Stimulated activated CD4-positive, alpha-beta T cell treated with anti-CD3 and anti-CD28 coated beads, TNF-alpha, amount 100 ng/mL, for 48 hours (primary cell): ENCODE measurements at regions not wholly inside any gene's neighbourhood (a gene's known extent, or its start where the extent isn't known, plus 50 kb on each side); places are given as distances from the start of the nearest gene placed in this dataset.
"Not testable (repeated sequence)": the region's sequence is repeated elsewhere in the genome, so short reads cannot be mapped to it uniquely, and the experiment has no call there.

ENCODE experiments used
- DNase-seq, 3 donors: peaks; one replicate each; pipeline ENCODE4 v3.0.0-alpha.2; 2020; ENCODE audit warnings: low read depth in 3 of 3

- DNase-seq: no peak
Observed at GRCh38 chr16:22653876-22654275, 143.2 kb downstream of the NPIPB5 start.

GRCh38 chr16:22656573-22656972 is 145.9 kb downstream of the NPIPB5 start:
- DNase-seq: not testable (repeated sequence)

GRCh38 chr16:22659933-22660332 is 149.2 kb downstream of the NPIPB5 start:
- DNase-seq: no peak

- no peak for DNase-seq
Observed at GRCh38 chr16:22660441-22661160, 149.9 kb downstream of the NPIPB5 start.

DNA sequence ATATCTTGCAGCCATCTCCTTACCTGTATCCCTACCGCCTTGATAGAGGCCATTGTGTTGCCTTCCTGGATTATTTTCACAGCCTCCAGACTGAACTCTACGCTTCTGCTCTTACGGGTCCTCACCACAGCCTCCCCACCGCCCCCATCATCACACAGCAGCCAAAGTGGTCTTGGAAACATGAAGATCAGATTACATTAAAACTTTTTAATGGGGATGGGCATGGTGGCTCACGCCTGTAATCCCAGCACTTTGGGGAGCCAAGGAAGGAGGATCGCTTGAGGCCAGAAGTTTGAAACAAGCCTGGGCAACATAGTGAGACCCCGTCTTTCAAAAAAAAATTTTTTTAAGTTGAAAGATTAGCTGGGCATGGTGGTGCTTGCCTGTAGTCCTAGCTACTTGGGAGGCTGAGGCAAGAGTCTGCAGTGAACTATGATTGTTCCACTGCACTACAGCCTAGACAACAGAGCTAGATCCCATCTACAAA is 150.5 kb downstream of the NPIPB5 start:
- DNase-seq: no peak

GRCh38 chr16:22662958-22663357 is 151.0 kb upstream of the HS3ST2 start:
- DNase-seq: not testable (repeated sequence)

GRCh38 chr16:22663389-22664064 is 150.4 kb upstream of the HS3ST2 start:
- DNase-seq: no peak

- no peak for DNase-seq
Observed at GRCh38 chr16:22664132-22664531, 149.8 kb upstream of the HS3ST2 start.

DNA sequence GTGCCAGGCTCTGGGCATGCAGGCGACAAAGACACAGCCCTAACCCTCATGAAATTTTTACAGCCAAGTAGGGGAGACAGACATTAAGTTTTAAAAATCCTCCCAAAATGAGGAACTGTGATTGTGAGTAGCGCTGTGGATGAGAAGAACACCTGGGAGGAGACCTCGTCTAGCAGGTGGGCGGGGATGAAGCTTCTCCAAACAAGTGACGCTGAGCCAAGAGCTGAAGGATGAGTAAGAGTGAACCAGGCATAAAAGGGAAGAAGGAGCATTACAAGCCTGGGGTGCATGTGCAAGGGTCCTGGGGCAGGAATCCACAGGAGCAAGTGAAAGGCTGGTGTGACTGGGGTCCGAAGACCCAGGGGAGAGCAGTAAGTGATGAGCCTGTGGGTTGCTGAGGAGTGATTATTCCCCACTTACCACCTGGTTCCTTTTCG is 149.4 kb upstream of the HS3ST2 start:
- no peak for DNase-seq

DNA sequence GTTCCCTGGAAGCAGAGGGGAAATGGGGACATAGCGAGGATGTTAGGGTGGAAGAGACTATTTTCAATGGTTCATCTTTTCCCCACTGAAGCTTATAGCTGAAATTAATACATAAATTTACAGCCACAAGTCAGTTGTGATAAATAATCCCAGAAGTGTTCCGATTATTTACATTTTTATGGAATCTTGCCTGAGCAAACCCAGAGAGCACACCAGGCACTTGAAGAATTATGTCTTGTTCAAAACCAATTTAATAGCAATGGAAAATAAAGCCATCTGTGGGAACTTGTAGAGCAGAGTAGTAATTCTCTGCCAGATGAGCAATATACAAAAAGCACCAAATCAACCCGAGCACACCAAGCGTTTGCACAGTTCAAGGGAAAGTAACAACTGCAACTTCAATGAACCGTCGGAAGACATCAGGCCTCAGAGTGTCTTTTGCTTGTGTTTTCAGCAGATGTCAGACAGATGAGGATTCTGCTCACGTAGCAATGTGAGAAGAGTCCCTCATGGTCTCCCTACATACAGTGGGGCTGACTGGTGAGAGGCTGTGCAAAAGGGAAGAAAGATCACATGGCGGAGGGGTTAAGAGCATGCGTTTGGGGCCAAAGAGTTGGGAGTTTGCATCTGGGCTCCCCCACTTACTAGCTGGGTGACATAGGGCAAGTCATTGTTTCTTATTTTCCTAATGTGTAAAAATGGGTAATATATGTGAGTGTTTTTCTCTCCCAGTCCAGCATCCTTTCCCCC is 148.7 kb upstream of the HS3ST2 start:
- no peak for DNase-seq

DNA sequence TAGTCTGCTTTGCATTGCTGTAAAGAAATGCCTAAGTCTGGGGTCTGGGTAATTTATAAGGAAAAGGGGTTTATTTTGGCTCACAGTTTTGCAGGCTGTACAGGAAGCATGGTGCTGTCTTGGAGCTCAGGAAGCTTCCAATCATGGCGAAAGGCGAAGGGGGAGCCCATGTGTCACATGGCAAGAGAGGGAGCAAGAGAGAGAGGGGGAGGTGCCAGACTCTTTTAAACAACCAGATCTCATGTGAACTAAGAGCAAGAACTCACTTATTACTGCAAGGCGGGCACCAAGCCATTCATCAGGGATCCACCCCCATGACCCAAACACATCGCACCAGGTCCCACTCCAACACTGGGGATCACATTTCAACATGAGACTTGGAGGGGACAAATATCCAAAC is 148.2 kb upstream of the HS3ST2 start:
- no peak for DNase-seq

- DNase-seq: no peak
Observed at GRCh38 chr16:22668318-22668717, 145.6 kb upstream of the HS3ST2 start.

- no peak for DNase-seq
Observed at GRCh38 chr16:22670044-22670536, 143.9 kb upstream of the HS3ST2 start.

- peak in 1 of 3 donors; percentile 9 for DNase-seq
Observed at GRCh38 chr16:22670551-22671041, 143.4 kb upstream of the HS3ST2 start.

DNA sequence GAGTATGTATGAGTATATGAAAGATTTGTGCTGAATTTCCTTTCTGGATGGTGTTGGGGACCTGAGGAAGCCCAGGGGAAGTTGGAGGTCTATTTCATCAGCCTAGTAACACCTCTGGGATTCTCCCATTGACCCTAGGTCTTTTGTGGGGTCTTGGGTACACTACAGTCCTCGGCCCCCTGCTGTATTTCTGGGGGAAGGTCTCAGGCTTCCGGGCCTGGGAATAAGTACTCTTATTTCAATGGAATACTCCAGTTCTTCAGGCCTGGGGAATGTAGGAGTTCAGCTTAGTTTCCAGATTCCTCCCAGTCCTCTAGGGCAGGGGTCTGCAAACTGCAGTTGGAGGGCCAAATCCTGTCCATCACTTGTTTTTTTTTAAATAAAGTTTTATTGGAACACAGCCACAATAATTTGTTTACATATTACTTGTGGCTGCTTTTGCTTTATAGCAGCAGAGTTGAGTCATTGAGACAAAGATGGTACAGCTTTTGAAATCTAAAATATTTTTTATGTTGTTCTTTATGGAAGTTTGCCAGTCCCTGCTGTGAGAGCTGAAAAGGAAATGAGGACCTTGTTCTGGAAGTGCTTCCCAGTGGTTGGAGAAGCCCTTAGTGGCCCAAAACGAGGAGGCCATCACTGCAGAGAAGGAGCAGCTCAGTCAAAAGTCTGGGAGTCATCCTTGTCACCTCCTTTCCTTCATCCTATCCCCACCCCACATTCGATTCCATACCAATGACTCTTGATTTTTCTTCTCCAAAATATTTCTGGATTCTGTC is 142.5 kb upstream of the HS3ST2 start:
- DNase-seq: no peak

- no peak for DNase-seq
Observed at GRCh38 chr16:22672830-22673210, 141.1 kb upstream of the HS3ST2 start.

DNA sequence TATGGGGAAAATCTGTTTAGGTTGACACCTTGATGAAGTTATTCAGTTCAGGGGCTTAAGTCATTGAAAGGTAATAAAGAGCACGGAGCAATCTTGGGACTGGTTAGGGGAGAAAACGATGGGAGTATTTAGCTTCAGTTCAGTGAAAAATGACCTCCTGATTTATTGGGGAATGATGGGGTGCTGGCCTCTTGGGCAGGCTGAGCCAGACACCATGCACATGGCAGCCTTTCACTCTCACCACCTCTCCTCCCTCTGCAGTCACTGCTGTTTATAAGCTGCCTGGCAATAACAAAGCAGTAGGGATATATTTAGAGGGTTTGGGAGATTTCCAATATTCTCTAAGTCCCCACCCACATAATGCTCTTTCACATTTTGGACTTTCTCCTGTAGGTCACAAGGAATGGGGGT is 140.5 kb upstream of the HS3ST2 start:
- no peak for DNase-seq

- DNase-seq: no peak
Observed at GRCh38 chr16:22674832-22675191, 139.2 kb upstream of the HS3ST2 start.

DNA sequence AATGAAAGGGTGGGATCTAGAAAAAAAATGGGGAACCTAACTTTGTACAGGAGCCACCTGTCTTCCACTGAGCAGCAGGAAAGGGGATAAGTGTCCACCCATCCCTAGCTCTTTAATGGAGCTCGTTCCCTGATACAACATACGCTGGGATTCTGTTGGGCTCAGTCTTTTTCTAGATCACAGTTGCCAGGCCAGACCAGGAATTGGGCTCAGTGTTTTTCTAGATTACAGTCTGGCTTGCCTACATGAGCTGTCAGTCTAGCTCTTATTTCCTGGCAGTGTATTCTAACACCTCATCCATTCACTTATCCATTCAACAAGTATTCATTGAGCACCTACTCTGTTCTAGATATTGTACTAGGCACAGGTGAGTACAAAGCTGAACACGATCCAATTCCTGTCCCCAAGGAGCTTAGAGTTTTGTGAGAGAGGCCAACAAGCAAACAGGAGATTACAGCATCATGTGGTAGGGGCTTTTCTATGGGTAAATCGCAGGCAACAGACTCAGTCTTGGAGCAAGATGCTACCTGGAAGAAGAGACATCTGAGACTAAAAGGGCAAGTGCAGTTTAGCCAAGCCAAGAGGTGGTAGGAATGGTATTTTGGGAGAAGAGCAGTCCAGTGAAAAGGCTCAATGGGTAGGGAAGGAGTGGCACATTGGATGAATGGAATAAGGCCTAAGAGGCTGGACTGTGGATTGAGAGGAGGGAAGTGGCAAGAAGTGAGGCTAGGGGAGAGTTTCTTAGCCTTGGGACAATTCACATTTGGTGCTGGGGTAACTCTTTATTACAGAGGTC is 138.0 kb upstream of the HS3ST2 start:
- DNase-seq: no peak

DNA sequence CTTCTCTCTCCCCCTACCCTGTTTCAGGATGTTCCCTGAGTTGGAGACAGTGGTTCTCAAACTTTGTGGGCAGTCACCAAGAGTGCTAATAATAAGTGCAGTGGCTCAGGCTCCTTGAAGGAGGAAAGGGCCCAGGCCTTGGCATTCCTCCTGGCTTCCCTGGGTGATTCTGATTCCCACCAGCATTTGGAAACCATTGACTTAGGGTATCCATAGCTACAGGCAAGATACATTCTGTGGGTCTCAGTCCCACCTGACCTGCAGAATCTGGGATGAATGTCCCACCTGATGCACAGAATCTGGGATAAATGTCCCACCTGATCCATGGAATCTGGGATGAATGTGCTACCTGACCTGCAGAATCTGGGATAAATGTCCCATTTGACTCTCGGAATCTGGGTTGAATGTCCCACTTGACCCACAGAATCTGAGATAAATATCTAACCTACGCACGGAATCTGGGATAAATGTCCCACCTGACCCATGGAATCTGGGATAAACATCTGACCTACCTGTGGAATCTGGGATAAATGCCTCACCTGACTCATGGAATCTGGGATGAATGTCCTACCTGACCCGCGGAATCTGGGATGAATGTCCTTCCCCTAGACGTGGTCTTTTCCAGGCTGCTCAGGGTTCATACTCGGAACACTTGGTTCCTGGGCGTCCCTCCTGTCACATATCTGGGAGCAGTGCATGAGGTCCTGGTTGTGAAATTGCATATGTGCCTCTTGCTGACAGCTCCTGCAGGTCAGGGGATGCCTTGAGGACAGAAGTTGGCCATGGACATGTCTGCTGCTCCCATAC is 136.7 kb upstream of the HS3ST2 start:
- no peak for DNase-seq
